WERI-Rb-1 (cell line): ENCODE measurements at regions not wholly inside any gene's neighbourhood (a gene's known extent, or its start where the extent isn't known, plus 50 kb on each side); places are given as distances from the start of the nearest gene placed in this dataset.

Experiments used
- DNase-seq: peaks from one replicate; pipeline ENCODE4 v3.0.0-alpha.2; 2020
- H3K27ac ChIP-seq: fragments of 250-450 bp; sonication (Bioruptor Pico); 2 replicates; pipeline ENCODE4 v1.5.1; 2020; ENCODE audit warnings: mild to moderate bottlenecking, moderate library complexity
- H3K27me3 ChIP-seq: fragments of 250-450 bp; sonication (Bioruptor Pico); 2 replicates; pipeline ENCODE4 v1.5.1; 2021; ENCODE audit warnings: mild to moderate bottlenecking, low read depth, moderate library complexity; ENCODE audit not compliant: insufficient read depth, severe bottlenecking
- H3K36me3 ChIP-seq: fragments of 250-450 bp; sonication (Bioruptor Pico); 2 replicates; pipeline ENCODE4 v1.5.1; 2020; ENCODE audit warnings: mild to moderate bottlenecking, moderate library complexity
- H3K4me3 ChIP-seq: 2 replicates; pipeline ENCODE4 v1.5.1; 2011; ENCODE audit warnings: low read depth, mild to moderate bottlenecking, control low read depth, low read length
- H3K9me3 ChIP-seq: fragments of 250-450 bp; sonication (Bioruptor Pico); 2 replicates; pipeline ENCODE4 v1.5.1; 2021; ENCODE audit warnings: mild to moderate bottlenecking, moderate library complexity; ENCODE audit not compliant: severe bottlenecking
- TF ChIP-seq, protein P1 (sequence below): IDR thresholded peaks from 2 replicates; pipeline ENCODE4 v1.5.1; 2011; ENCODE audit warnings: low read depth, mild to moderate bottlenecking, control low read depth, inconsistent platforms, low read length

DNA sequence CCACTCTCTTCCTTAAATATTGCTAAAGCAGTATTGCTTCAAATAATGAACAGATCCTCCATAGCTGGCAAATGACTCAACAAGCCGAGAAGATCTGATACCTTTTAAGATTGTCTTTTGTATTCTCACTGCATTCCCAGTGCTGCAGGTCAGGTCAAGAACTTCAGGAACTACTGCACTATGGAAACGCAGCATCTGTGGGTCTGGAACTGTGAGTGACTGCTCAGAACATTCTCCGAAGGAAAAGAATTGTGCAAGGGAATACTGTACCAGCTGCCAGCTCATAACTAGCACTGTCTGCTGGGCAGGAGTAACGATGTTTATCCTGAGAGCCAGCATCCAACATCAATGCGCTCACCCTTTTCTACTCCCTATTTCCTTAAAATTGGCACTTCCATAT lies 348.0 kb upstream of the SOX5 start:
- Histone ChIP-seq H3K9me3 (no peaks in the 10 kb centered on the region), H3K36me3 (no peaks in the 10 kb centered on the region), H3K4me3 (no peak overlapping the region), H3K27ac (no peak overlapping the region), H3K27me3 (no peaks in the 10 kb centered on the region)
- DNase-seq = no peak
- TF ChIP-seq, protein P1, sequence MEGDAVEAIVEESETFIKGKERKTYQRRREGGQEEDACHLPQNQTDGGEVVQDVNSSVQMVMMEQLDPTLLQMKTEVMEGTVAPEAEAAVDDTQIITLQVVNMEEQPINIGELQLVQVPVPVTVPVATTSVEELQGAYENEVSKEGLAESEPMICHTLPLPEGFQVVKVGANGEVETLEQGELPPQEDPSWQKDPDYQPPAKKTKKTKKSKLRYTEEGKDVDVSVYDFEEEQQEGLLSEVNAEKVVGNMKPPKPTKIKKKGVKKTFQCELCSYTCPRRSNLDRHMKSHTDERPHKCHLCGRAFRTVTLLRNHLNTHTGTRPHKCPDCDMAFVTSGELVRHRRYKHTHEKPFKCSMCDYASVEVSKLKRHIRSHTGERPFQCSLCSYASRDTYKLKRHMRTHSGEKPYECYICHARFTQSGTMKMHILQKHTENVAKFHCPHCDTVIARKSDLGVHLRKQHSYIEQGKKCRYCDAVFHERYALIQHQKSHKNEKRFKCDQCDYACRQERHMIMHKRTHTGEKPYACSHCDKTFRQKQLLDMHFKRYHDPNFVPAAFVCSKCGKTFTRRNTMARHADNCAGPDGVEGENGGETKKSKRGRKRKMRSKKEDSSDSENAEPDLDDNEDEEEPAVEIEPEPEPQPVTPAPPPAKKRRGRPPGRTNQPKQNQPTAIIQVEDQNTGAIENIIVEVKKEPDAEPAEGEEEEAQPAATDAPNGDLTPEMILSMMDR = no peak

DNA sequence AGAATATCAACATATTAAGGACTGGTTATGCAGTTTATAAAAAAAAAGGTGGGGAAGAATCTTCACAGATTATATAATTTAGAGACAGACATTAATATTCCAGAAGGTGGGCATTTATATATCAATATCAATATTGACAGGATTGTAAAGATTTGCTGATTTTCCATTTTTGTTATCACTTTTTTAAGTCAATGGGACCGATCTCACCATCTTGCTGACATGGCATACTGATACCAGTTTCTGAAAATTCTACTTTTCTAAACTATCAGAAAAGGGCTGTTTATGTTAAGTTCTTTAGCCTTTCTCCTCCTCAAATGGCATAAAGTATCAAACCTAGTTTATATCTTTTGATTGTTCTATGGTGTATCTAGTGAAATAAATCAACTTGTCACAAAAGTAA lies 344.1 kb upstream of the SOX5 start:
- no peak for DNase-seq
- Histone ChIP-seq H3K36me3 (no peaks in the 10 kb centered on the region), H3K27ac (no peak overlapping the region), H3K9me3 (no peaks in the 10 kb centered on the region), H3K27me3 (no peaks in the 10 kb centered on the region), H3K4me3 (no peak overlapping the region)
- TF ChIP-seq, protein P1 = no peak

DNA sequence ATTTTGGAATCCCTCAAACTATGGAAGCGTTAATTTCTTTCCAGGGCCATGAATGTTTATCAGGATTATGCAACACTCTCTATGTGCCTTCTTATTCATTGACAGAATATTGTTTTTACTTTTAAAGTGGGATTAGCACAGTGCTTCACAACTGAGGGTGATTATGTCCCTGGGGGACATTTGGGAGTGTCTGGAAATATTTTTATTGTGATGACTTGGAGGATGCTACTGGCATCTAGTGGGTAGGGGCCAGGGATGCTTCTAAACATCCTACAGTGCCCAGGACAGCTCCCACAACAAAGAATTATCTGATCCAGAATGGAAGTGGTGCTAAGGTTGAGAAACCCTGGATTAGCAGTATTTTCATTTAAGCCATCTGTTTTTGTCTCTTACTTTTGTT lies 338.5 kb upstream of the SOX5 start:
- TF ChIP-seq, protein P1 = no peak
- no peaks in the 10 kb centered on the region for H3K9me3 ChIP-seq
- H3K27ac ChIP-seq = no peak overlapping the region
- no peaks in the 10 kb centered on the region for H3K27me3 ChIP-seq
- H3K36me3 ChIP-seq = no peaks in the 10 kb centered on the region
- DNase-seq = no peak
- H3K4me3 ChIP-seq = no peak overlapping the region

DNA sequence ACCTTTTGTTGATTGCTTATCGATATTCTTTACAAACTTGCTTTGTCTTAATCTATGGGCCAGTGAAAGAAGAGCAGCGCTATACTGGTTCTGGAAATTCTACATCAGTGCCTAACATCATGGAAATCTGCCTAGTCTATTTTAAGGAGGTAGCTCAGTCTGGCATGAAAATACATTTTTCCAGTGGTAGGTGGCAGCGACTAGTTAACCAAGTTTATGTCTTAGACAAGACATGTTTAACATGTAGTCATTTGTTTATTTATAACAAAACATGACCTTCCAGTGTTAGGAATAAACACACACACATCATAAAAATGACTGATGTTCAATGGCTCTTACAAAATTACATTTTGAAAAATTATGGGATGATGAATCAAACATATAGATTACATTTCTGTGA lies 336.0 kb upstream of the SOX5 start:
- Histone ChIP-seq H3K4me3 (no peak overlapping the region), H3K27ac (no peak overlapping the region), H3K36me3 (no peaks in the 10 kb centered on the region), H3K9me3 (no peaks in the 10 kb centered on the region), H3K27me3 (no peaks in the 10 kb centered on the region)
- TF ChIP-seq, protein P1 = no peak
- no peak for DNase-seq

DNA sequence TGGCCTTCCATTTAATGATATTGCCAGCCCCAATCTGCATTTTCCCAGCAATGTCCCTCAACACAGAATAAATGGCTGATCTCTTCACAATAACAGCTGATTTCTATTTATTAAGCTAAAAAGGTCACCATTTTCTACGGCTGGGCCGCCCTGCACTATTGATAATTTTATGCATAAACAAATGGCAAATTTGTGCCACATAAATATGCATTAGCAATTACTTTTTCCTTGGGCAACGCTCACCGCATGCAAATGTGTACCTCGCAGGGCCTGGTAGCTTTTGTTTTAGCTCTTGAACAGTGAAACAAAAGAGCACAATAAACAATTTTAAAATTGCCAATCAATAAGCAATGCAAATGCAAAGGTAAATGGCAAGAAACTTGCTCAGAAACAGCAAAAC lies 331.9 kb upstream of the SOX5 start:
- H3K27ac ChIP-seq = no peak overlapping the region
- H3K36me3 ChIP-seq = no peaks in the 10 kb centered on the region
- TF ChIP-seq, protein P1 = no peak
- no peaks in the 10 kb centered on the region for H3K9me3 ChIP-seq
- DNase-seq = no peak
- no peaks in the 10 kb centered on the region for H3K27me3 ChIP-seq
- H3K4me3 ChIP-seq = no peak overlapping the region

DNA sequence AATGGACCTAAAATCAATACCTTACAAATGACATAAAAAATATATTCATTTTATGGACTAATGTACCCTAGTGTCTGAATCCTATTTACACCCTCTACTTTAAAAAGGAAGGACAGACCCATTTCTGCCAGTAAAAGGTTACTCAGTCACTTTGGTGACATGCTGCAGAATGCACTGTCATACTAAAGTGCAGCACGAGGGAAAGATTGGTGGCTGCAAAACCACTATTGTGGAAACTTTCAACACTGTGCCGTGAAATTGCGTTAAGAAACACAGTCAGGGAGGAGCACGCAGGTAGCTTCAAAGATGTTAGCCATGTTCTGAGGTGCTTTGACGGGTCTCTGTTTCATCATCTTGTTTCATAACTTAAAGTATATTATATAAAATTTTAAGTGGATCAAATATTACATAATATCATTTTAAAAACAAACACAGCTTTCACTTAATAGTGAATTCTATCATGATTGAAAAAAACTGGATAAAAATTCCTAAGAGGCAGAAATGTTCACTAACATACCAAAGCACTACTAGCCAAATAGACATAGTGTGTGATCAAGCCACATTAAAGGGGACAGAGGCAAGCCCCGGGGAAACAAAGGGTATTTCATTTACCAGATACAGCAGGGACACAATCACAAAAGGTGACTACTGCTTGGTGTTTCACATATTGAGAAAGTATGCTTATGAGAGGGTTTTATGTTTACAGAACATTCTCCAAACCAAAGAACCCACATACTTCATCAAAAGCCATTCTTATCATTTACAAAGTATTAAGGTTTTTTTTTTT lies 330.8 kb upstream of the SOX5 start:
- no peaks in the 10 kb centered on the region for H3K36me3 ChIP-seq
- H3K4me3 ChIP-seq = no peak overlapping the region
- DNase-seq = no peak
- H3K27ac ChIP-seq = no peak overlapping the region
- TF ChIP-seq, protein P1 = no peak
- H3K9me3 ChIP-seq = no peaks in the 10 kb centered on the region
- no peaks in the 10 kb centered on the region for H3K27me3 ChIP-seq
